SK-N-SH treated with all-trans-retinoic acid at 6 μM for 48 hours (cell line): ENCODE measurements at regions not wholly inside any gene's neighbourhood (a gene's known extent, or its start where the extent isn't known, plus 50 kb on each side); places are given as distances from the start of the nearest gene placed in this dataset.

Source experiments
- ATAC-seq: fragments of 200-7000 bp; cut with Tn5 transposase; 3 replicates; pipeline ENCODE4 v1.9.1; 2020; ENCODE audit warnings: mild to moderate bottlenecking, moderate library complexity
- ARNTL ChIP-seq: fragments of 450-650 bp; formaldehyde crosslinking; IDR thresholded peaks from 2 replicates; pipeline ENCODE4 v1.5.0; 2020; ENCODE audit warnings: low read depth, mild to moderate bottlenecking, moderate library complexity, borderline replicate concordance
- BACH2 ChIP-seq: fragments of 250-450 bp; sonication (Bioruptor Pico); IDR thresholded peaks from 2 replicates; pipeline ENCODE4 v1.9.0; 2021; ENCODE audit warnings: mild to moderate bottlenecking, borderline replicate concordance
- CREB5 ChIP-seq: fragments of 250-450 bp; sonication (Bioruptor Pico); IDR thresholded peaks from 2 replicates; pipeline ENCODE4 v1.5.1; 2020; ENCODE audit warnings: low read depth, mild to moderate bottlenecking, moderate library complexity
- CSRNP3 ChIP-seq: fragments of 250-450 bp; sonication (Bioruptor Pico); IDR thresholded peaks from 2 replicates; pipeline ENCODE4 v1.5.1; 2021; ENCODE audit warnings: mild to moderate bottlenecking, moderate library complexity
- ESRRG ChIP-seq: fragments of 250-450 bp; sonication (Bioruptor Pico); IDR thresholded peaks from 2 replicates; pipeline ENCODE4 v1.6.1; 2021; ENCODE audit warnings: mild to moderate bottlenecking
- GLIS3 ChIP-seq: fragments of 250-450 bp; sonication (Bioruptor Pico); IDR thresholded peaks from 2 replicates; pipeline ENCODE4 v1.5.0; 2020; ENCODE audit warnings: mild to moderate bottlenecking, moderate library complexity
- ISL1 ChIP-seq: fragments of 250-450 bp; sonication (Bioruptor Pico); IDR thresholded peaks from 2 replicates; pipeline ENCODE4 v2.1.2; 2022; ENCODE audit warnings: mild to moderate bottlenecking, moderate library complexity
- OSR1 ChIP-seq: fragments of 250-450 bp; sonication (Bioruptor Pico); IDR thresholded peaks from 2 replicates; pipeline ENCODE4 v1.8.0; 2022; ENCODE audit warnings: moderate library complexity, mild to moderate bottlenecking, inconsistent platforms
- PATZ1 ChIP-seq: fragments of 250-450 bp; sonication (Bioruptor Pico); IDR thresholded peaks from 2 replicates; pipeline ENCODE4 v1.8.0; 2020; ENCODE audit warnings: mild to moderate bottlenecking, moderate library complexity, borderline replicate concordance
- POU6F1 ChIP-seq: fragments of 250-450 bp; sonication (Bioruptor Pico); IDR thresholded peaks from 2 replicates; pipeline ENCODE4 v1.8.0; 2021; ENCODE audit warnings: low read depth, mild to moderate bottlenecking, moderate library complexity, borderline replicate concordance
- PPARA ChIP-seq: fragments of 250-450 bp; sonication (Bioruptor Pico); IDR thresholded peaks from 2 replicates; pipeline ENCODE4 v1.5.0; 2020; ENCODE audit warnings: mild to moderate bottlenecking, borderline replicate concordance
- RARB ChIP-seq: fragments of 250-450 bp; sonication (Bioruptor Pico); IDR thresholded peaks from 2 replicates; pipeline ENCODE4 v1.8.0; 2021; ENCODE audit warnings: mild to moderate bottlenecking, moderate library complexity
- SNAI2 ChIP-seq: fragments of 250-450 bp; sonication (Bioruptor Pico); IDR thresholded peaks from 2 replicates; pipeline ENCODE4 v1.5.0; 2020; ENCODE audit warnings: mild to moderate bottlenecking, moderate library complexity
- TCF4 ChIP-seq: fragments of 250-450 bp; sonication (Bioruptor Pico); IDR thresholded peaks from 2 replicates; pipeline ENCODE4 v1.8.0; 2021; ENCODE audit warnings: mild to moderate bottlenecking, moderate library complexity, borderline replicate concordance
- TOX ChIP-seq: fragments of 250-450 bp; sonication (Bioruptor Pico); IDR thresholded peaks from 2 replicates; pipeline ENCODE4 v1.8.0; 2021; ENCODE audit warnings: mild to moderate bottlenecking, moderate library complexity, borderline replicate concordance
- ZC3H10 ChIP-seq: fragments of 250-450 bp; sonication (Bioruptor Pico); IDR thresholded peaks from 2 replicates; pipeline ENCODE4 v1.5.1; 2021; ENCODE audit warnings: mild to moderate bottlenecking, moderate library complexity
- ZFP3 ChIP-seq: fragments of 250-450 bp; sonication (Bioruptor Pico); IDR thresholded peaks from 2 replicates; pipeline ENCODE4 v1.5.0; 2020; ENCODE audit warnings: mild to moderate bottlenecking, moderate library complexity
- ZFP30 ChIP-seq: fragments of 450-650 bp; formaldehyde crosslinking; IDR thresholded peaks from 2 replicates; pipeline ENCODE4 v1.5.0; 2022; ENCODE audit warnings: mild to moderate bottlenecking, moderate library complexity
- ZNF565 ChIP-seq: fragments of 450-650 bp; formaldehyde crosslinking; conservative IDR thresholded peaks from 2 replicates; pipeline ENCODE4 v1.5.0; 2020; ENCODE audit warnings: low read depth, mild to moderate bottlenecking, moderate library complexity
- ZNF70 ChIP-seq: fragments of 450-650 bp; formaldehyde crosslinking; IDR thresholded peaks from 2 replicates; pipeline ENCODE4 v1.5.0; 2020; ENCODE audit warnings: mild to moderate bottlenecking, moderate library complexity
- ZNF8 ChIP-seq: fragments of 450-650 bp; formaldehyde crosslinking; IDR thresholded peaks from 2 replicates; pipeline ENCODE4 v1.5.0; 2020; ENCODE audit warnings: mild to moderate bottlenecking, moderate library complexity

GRCh38 chr2:35508601-35509000 lies 847.0 kb upstream of the CRIM1 start:
- TF ChIP-seq ZC3H10 (no peak), ZNF70 (CRISPR knock-in tag) (no peak), PPARA (CRISPR knock-in tag) (no peak), ISL1 (CRISPR knock-in tag) (no peak), ZFP30 (no peak), RARB (CRISPR knock-in tag) (no peak), CREB5 (no peak), TOX (CRISPR knock-in tag) (no peak), ESRRG (CRISPR knock-in tag) (no peak), TCF4 (no peak), OSR1 (CRISPR knock-in tag) (no peak), PATZ1 (CRISPR knock-in tag) (no peak), GLIS3 (CRISPR knock-in tag) (no peak), ARNTL (no peak), BACH2 (CRISPR knock-in tag) (no peak), ZNF8 (CRISPR knock-in tag) (no peak), ZFP3 (no peak), SNAI2 (CRISPR knock-in tag) (no peak)
- TF ChIP-seq, all 23 proteins: peak for 0
- no peak for ATAC-seq

- TF ChIP-seq CSRNP3 (CRISPR knock-in tag), result no peak
- no peak for TF ChIP-seq SNAI2 (CRISPR knock-in tag)
- TF ChIP-seq ARNTL, result no peak
- TF ChIP-seq ZC3H10, result no peak
- ATAC-seq, result no peak
Observed at GRCh38 chr2:35504419-35504818, 851.2 kb upstream of the CRIM1 start.

- no peak for ATAC-seq
- TF ChIP-seq CREB5, result no peak
- TF ChIP-seq ESRRG (CRISPR knock-in tag), result no peak
- no peak for TF ChIP-seq SNAI2 (CRISPR knock-in tag)
- no peak for TF ChIP-seq ZFP3
- TF ChIP-seq ZNF70 (CRISPR knock-in tag), result no peak
- TF ChIP-seq ZNF8 (CRISPR knock-in tag), result no peak
- no peak for TF ChIP-seq ZNF565 (CRISPR knock-in tag)
- TF ChIP-seq PATZ1 (CRISPR knock-in tag), result no peak
- TF ChIP-seq POU6F1, result no peak
- TF ChIP-seq RARB (CRISPR knock-in tag), result no peak
- TF ChIP-seq, all 23 proteins: peak for 0
Observed at GRCh38 chr2:35503738-35504199, 851.8 kb upstream of the CRIM1 start.
